Stimulated activated naive B cell treated with anti-CD40 and anti-IgM and Interleukin-4, amounts not matched to agents 10 μg/mL and 1 μg/mL and 100 μg/mL, for 72 hours (primary cell): ENCODE measurements at regions not wholly inside any gene's neighbourhood (a gene's known extent, or its start where the extent isn't known, plus 50 kb on each side); places are given as distances from the start of the nearest gene placed in this dataset.
"Not testable (repeated sequence)": the region's sequence is repeated elsewhere in the genome, so short reads cannot be mapped to it uniquely, and the experiment has no call there.

ENCODE experiments used
- ATAC-seq, 2 donors: fragments of 150-1000 bp; cut with Tn5 transposase; replicated peaks; 2 replicates each; pipeline ENCODE4 v1.10.0; 2021; ENCODE audit warnings: moderate library complexity in 1 of 2
- DNase-seq: peaks from one replicate; pipeline ENCODE4 v3.0.0; 2021
- H3K27ac Mint-ChIP-seq: one replicate; pipeline ENCODE4 v1.8.0; 2022; ENCODE audit warnings: mild to moderate bottlenecking, mixed read lengths
- H3K27me3 Mint-ChIP-seq, 2 donors: one replicate each; pipeline ENCODE4 v1.8.0; 2022; ENCODE audit warnings: mixed read lengths in 2 of 2
- H3K36me3 Mint-ChIP-seq, 2 donors: one replicate each; pipeline ENCODE4 v1.8.0; 2022; ENCODE audit warnings: mixed read lengths in 2 of 2, mild to moderate bottlenecking in 1 of 2
- H3K4me1 Mint-ChIP-seq, 2 donors: one replicate each; pipeline ENCODE4 v1.8.0; 2022; ENCODE audit warnings: mixed read lengths in 2 of 2, mild to moderate bottlenecking in 1 of 2
- H3K4me3 Mint-ChIP-seq, 2 donors: one replicate each; pipeline ENCODE4 v1.8.0; 2022; ENCODE audit warnings: mild to moderate bottlenecking in 2 of 2, mixed read lengths in 2 of 2, moderate library complexity in 1 of 2
- H3K9me3 Mint-ChIP-seq, 2 donors: one replicate each; pipeline ENCODE4 v1.8.0; 2022; ENCODE audit warnings: mixed read lengths in 2 of 2, mild to moderate bottlenecking in 1 of 2

DNA sequence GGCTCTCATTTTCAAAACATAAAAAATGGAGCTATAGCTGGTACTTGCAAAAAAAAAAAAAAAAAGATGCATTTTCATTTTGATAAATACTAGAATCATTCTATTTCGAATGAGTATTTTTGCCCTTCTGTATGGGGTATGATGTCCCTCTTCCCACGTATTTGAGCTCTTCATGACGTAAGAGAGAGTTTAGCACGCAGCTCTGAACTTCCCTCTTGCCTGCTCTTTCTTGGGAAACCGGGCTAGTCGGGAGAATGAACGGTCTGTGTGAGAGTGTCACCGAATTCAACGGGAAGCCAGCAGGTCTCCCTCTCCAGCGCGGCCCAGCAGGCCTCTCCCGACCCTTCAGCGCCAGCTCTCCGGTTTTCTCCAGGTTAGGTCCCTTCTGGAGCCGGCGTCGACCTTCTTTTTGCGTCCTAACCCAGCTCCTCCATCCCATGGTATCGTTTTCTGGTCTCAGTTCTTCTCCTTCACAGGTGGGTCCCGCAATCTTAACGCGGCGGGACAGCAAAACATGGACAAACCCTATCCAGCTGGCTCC is 159.2 kb upstream of the PITRM1 start:
- Mint-ChIP-seq H3K4me3 (no peak overlapping the region), H3K4me1 (no peaks in the 10 kb centered on the region), H3K36me3 (no peaks in the 10 kb centered on the region), H3K27ac (no peak overlapping the region), H3K27me3 (peaks cover 0 to 16% of the 10 kb centered on the region in 2 donors), H3K9me3 (no peaks in the 10 kb centered on the region)
- DNase-seq: no peak
- no peak for ATAC-seq

DNA sequence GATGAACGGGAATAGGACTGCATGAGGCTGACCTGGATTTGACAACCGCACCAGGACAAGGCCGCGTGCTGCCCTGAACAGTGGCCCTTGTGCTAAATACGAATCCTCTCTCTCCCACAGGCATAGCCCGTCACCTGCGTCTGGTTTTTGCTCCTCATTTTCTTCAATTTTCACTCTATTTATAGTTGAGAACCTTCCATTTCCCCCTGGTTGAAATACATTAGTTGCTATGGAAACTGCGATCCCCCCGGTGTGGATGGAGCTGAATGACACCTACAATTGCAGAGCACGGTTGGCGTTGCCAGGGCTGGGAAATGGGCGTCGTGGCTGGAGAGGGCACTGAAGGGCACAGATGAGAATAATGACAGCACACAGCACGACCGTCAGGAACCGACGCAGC is 158.6 kb upstream of the PITRM1 start:
- H3K27me3 Mint-ChIP-seq: peaks cover 0 to 16% of the 10 kb centered on the region in 2 donors

GRCh38 chr10:3330663-3331062 is 158.1 kb upstream of the PITRM1 start:
- Mint-ChIP-seq H3K27me3 (peaks cover 0 to 16% of the 10 kb centered on the region in 2 donors), H3K4me3 (no peak overlapping the region), H3K36me3 (no peaks in the 10 kb centered on the region), H3K4me1 (no peaks in the 10 kb centered on the region), H3K27ac (no peak overlapping the region), H3K9me3 (no peaks in the 10 kb centered on the region)
- DNase-seq: no peak
- no peak for ATAC-seq

More for the DNA sequence above, 158.6 kb upstream of the PITRM1 start:
- no peak overlapping the region for H3K4me3 Mint-ChIP-seq
- H3K4me1 Mint-ChIP-seq: no peaks in the 10 kb centered on the region
- no peak for DNase-seq
- no peaks in the 10 kb centered on the region for H3K36me3 Mint-ChIP-seq
- no peak overlapping the region for H3K27ac Mint-ChIP-seq
- H3K9me3 Mint-ChIP-seq: no peaks in the 10 kb centered on the region
- ATAC-seq: no peak

DNA sequence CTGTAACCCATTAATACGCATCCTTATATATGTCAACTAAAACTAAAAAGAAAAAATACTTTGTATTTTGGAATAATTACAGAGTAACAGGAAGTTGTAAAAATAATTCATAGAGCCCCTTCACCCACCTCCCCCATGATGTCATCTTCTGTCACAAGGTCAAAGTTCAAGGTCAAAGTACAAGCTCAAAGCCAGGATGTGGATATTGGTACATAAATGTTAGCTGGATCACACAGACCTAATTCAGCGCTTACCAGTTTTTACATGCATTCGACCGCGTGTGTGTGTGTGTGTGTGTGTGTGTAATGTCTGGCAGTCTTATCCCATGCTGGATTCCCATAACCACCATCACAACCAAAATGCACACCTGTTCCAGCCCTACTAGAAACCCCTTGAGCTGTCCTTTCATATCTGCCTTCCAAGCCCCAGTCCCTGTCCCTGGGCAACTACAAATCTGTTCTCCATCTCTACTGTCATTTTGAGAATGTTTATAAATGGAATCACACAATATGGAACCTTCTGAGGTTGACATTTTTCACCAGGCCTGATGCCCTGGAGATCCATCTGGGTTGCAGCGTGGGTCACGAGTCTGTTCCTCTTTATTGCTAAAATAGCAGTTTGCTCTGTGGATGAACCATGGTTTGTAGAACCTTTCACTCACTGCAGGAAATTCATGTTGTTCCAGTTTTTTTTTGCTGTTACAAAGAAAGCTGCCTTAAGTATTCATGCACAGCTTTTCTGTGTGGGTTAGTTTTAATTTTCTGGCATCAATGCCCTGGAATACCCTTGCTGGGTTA is 153.6 kb upstream of the PITRM1 start:
- no peak for DNase-seq
- Mint-ChIP-seq H3K36me3 (no peaks in the 10 kb centered on the region), H3K4me3 (no peak overlapping the region), H3K27ac (no peak overlapping the region), H3K9me3 (no peaks in the 10 kb centered on the region), H3K27me3 (peaks cover 0 to 8% of the 10 kb centered on the region in 2 donors), H3K4me1 (no peaks in the 10 kb centered on the region)
- no peak for ATAC-seq

DNA sequence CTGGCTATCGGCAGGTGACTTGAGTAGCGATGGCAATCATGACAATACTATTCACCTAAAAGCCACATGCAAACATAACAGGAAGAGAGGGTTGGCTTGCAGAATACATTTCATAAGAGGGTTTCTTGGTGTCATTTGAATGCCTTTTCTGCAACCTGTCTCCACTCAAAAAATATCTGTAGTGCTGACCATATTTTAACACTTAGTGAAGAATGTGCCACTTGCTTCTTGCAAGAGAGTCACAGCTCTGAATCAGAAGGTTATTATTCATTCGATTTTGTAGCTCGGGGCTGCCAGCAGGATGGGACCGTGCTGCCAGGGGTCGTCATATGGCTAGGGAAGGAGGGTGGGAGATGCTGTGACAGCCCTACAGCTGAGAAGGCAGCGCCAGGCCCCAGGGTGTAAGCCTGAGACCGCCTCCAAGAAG is 152.0 kb upstream of the PITRM1 start:
- Mint-ChIP-seq H3K36me3 (no peaks in the 10 kb centered on the region), H3K27ac (no peak overlapping the region), H3K4me1 (no peaks in the 10 kb centered on the region), H3K4me3 (no peak overlapping the region), H3K9me3 (no peaks in the 10 kb centered on the region), H3K27me3 (peaks cover 0 to 6% of the 10 kb centered on the region in 2 donors)
- no peak for ATAC-seq
- no peak for DNase-seq

- no peak overlapping the region for H3K4me3 Mint-ChIP-seq
- peaks cover 0 to 8% of the 10 kb centered on the region in 2 donors for H3K27me3 Mint-ChIP-seq
- no peaks in the 10 kb centered on the region for H3K4me1 Mint-ChIP-seq
- H3K27ac Mint-ChIP-seq: no peak overlapping the region
- H3K9me3 Mint-ChIP-seq: peaks cover 0 to 1% of the 10 kb centered on the region in 2 donors
- ATAC-seq (no peak), DNase-seq (no peak)
- H3K36me3 Mint-ChIP-seq: peaks cover 0 to 2% of the 10 kb centered on the region in 2 donors
Measured at GRCh38 chr10:3323865-3324498, 151.4 kb upstream of the PITRM1 start.

DNA sequence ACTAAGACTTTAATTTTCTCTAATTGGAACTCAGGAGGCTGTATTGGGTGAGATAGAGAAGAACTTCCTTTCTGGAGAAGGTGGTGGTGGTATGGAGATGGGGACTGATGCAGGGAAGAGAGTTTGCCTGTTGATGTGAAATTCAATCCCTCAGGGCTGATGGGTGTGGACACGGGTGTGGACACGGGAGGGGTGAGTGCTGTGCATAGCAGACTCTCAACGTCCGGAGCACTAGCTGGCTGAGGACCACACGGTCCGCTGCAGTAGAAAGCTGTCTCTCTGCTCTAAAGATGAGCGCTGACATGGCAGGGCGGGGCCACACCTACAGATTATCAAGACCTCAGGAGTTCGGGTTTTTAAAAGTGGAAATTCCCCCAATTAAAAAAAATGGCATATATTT is 148.5 kb upstream of the PITRM1 start:
- H3K27me3 Mint-ChIP-seq: peaks cover 6 to 9% of the 10 kb centered on the region in 2 donors
- no peak overlapping the region for H3K4me3 Mint-ChIP-seq
- H3K36me3 Mint-ChIP-seq: peaks cover 0 to 2% of the 10 kb centered on the region in 2 donors
- no peaks in the 10 kb centered on the region for H3K4me1 Mint-ChIP-seq
- ATAC-seq (no peak), DNase-seq (no peak)
- H3K27ac Mint-ChIP-seq: no peak overlapping the region
- H3K9me3 Mint-ChIP-seq: peaks cover 0 to 3% of the 10 kb centered on the region in 2 donors

- Mint-ChIP-seq H3K9me3 (peaks cover 0 to 3% of the 10 kb centered on the region in 2 donors), H3K4me1 (no peaks in the 10 kb centered on the region), H3K4me3 (no peak overlapping the region), H3K27me3 (peaks cover 8 to 10% of the 10 kb centered on the region in 2 donors), H3K36me3 (peaks cover 0 to 2% of the 10 kb centered on the region in 2 donors), H3K27ac (no peak overlapping the region)
- DNase-seq (no peak), ATAC-seq (no peak)
Measured at GRCh38 chr10:3319811-3320226, 147.2 kb upstream of the PITRM1 start.

GRCh38 chr10:3318480-3318807 is 145.9 kb upstream of the PITRM1 start:
- not testable (repeated sequence) for H3K27ac Mint-ChIP-seq, H3K36me3 Mint-ChIP-seq, H3K9me3 Mint-ChIP-seq, DNase-seq, H3K4me3 Mint-ChIP-seq, ATAC-seq
- Mint-ChIP-seq H3K4me1 (peaks cover 6 to 12% of the 10 kb centered on the region in 2 donors), H3K27me3 (peaks cover 21 to 23% of the 10 kb centered on the region in 2 donors)

DNA sequence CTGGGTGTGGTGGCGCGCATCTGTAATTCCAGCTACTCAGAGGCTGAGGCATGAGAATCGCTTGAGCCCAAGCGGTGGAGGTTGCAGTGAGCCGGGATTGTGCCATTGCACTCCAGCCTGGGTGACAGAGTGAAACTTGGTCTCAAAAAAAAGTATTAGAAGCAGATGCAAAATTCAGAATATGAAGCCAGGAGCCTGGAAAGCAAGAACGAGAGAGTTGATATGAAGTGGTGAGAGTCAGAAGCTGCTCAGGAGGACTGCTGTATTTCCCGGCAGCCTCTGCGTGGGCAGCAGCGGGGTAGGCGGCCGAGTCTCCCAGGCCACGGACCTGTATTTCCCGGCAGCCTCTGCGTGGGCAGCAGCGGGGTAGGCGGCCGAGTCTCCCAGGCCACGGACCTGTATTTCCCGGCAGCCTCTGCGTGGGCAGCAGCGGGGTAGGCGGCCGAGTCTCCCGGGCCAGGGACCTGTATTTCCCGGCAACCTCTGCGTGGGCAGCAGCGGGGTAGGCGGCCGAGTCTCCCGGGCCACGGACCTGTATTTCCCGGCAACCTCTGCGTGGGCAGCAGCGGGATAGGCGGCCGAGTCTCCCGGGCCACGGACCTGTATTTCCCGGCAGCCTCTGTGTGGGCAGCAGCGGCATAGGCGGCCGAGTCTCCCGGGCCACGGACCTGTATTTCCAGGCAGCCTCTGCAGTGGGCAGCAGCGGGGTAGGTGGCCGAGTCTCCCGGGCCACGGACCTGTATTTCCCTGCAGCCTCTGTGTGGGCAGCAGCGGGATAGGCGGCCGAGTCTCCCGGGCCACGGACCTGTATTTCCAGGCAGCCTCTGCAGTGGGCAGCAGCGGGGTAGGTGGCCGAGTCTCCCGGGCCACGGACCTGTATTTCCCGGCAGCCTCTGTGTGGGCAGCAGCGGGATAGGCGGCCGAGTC is 145.2 kb upstream of the PITRM1 start:
- DNase-seq, H3K27ac Mint-ChIP-seq, H3K9me3 Mint-ChIP-seq, ATAC-seq, H3K4me3 Mint-ChIP-seq, H3K36me3 Mint-ChIP-seq: not testable (repeated sequence)
- peaks cover 8 to 16% of the 10 kb centered on the region in 2 donors for H3K4me1 Mint-ChIP-seq
- H3K27me3 Mint-ChIP-seq: peaks cover 25 to 27% of the 10 kb centered on the region in 2 donors

GRCh38 chr10:3314445-3315085 is 142.0 kb upstream of the PITRM1 start:
- not testable (repeated sequence) for H3K9me3 Mint-ChIP-seq, H3K36me3 Mint-ChIP-seq, H3K4me3 Mint-ChIP-seq, H3K27ac Mint-ChIP-seq, DNase-seq, ATAC-seq
- Mint-ChIP-seq H3K27me3 (peaks cover 28 to 36% of the 10 kb centered on the region in 2 donors), H3K4me1 (peaks cover 8 to 21% of the 10 kb centered on the region in 2 donors)

GRCh38 chr10:3313784-3314444 is 141.3 kb upstream of the PITRM1 start:
- Mint-ChIP-seq H3K27me3 (peaks cover 28 to 34% of the 10 kb centered on the region in 2 donors), H3K4me1 (peaks cover 8 to 21% of the 10 kb centered on the region in 2 donors)
- ATAC-seq, H3K36me3 Mint-ChIP-seq, H3K4me3 Mint-ChIP-seq, H3K27ac Mint-ChIP-seq, DNase-seq, H3K9me3 Mint-ChIP-seq: not testable (repeated sequence)

DNA sequence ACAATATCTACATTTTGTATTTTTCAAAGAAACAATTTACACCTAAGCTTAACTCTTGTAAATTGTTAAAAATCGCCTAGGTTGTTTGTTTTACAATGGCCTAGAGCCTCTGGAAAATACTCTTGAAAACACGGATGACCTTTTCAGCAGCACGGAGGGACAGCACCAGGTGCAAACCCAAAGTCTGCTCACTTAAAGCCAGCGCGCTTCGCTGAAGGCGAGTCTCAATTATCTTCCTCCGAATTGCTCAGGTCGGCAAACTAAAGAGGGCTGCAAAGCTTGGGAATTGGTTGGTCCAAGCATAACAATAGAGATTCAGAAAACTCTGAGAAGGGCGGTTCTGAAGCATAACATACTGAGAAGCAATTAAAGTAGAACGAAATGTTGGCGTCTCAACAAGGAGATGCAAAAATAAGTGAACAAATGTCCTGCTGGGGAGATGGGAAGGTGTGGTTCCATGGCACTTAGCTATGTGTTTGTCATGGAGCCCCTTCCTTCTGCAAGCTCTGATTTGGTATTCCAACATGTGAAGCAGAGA is 139.9 kb upstream of the PITRM1 start:
- peak in 1 of 2 donors; percentile 49 for ATAC-seq
- Mint-ChIP-seq H3K36me3 (no peaks in the 10 kb centered on the region), H3K9me3 (peaks cover 0 to 2% of the 10 kb centered on the region in 2 donors), H3K27me3 (peaks cover 37 to 39% of the 10 kb centered on the region in 2 donors), H3K27ac (no peak overlapping the region), H3K4me3 (no peak overlapping the region), H3K4me1 (peaks cover 8 to 21% of the 10 kb centered on the region in 2 donors)
- no peak for DNase-seq
